ENCODE measurements at regions not wholly inside any gene's neighbourhood (a gene's known extent, or its start where the extent isn't known, plus 50 kb on each side); places are given as distances from the start of the nearest gene placed in this dataset.
"Not testable (repeated sequence)": the region's sequence is repeated elsewhere in the genome, so short reads cannot be mapped to it uniquely, and the experiment has no call there.

DNA sequence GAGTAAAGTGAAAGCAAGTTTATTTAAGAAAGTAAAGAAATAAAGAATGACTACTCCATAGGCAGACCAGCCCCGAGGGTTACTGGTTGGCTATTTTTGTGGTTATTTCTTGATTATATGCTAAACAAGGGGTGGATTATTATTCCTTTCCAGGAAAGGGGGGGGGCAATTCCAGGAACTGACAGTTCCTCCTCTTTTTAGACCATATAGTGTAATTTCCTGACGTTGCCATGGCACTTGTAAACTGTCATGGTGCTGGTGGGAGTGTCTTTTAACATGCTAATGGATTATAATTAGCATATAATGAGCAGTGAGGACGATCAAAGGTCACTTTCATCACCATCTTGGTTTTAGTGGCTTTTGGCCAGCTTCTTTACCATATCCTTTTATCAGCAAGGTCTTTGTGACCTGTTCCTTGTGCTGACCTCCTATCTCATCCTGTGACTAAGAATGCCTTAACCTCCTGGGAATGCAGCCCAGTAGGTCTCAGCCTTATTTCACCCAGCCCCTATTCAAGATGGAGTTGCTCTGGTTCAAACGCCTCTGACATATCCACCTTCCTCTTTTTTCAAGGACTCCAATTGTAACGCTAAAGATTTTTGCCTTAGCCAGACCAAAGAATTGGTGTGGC, 104.1 kb downstream of the FAM72C start:
- H3K9me3 ChIP-seq (ENCODE audit: control insufficient read depth, low read depth, low read length); H3K27ac ChIP-seq (ENCODE audit: low read length); H3K36me3 ChIP-seq (ENCODE audit: control insufficient read depth, low read depth, low read length); H3K27me3 ChIP-seq (ENCODE audit: control insufficient read depth, insufficient read depth, low read length); H3K4me1 ChIP-seq (ENCODE audit: control insufficient read depth, low read depth, low read length); H3K9ac ChIP-seq (ENCODE audit: low read length); H3K4me3 ChIP-seq (ENCODE audit: low read length): not testable (repeated sequence)

DNA sequence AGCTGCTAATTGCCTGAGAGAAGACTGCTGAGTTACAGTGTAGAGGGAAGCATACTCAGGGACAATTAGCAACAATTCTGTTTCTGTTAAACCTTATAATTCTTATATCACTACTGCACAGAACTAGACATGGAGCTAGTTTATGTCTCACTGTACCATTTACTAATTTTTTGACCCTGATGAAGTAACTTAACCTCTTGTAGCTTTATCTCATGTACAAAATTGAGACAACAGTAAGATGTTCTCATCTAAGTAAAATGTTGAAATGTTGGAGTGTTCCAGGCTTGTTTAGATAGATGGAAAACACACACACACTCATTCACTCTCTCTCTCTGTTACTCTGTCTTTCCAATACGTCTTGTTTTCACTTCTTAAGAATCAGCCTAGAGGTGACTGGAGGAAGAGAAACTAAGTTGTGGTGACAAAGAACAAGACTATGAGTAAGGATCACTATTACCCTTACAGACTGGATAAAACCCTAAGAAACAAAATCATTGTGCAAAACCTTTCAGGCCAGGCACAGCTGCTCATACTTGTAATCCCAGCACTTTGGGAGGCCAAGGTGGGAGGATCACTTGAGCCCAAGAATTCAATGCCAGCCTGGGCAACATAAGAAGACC, 107.8 kb downstream of the FAM72C start:
- not testable (repeated sequence) for H3K27ac ChIP-seq (ENCODE audit: low read length); H3K36me3 ChIP-seq (ENCODE audit: control insufficient read depth, low read depth, low read length); H3K4me3 ChIP-seq (ENCODE audit: low read length); H3K9ac ChIP-seq (ENCODE audit: low read length); H3K9me3 ChIP-seq (ENCODE audit: control insufficient read depth, low read depth, low read length); H3K27me3 ChIP-seq (ENCODE audit: control insufficient read depth, insufficient read depth, low read length); H3K4me1 ChIP-seq (ENCODE audit: control insufficient read depth, low read depth, low read length)

DNA sequence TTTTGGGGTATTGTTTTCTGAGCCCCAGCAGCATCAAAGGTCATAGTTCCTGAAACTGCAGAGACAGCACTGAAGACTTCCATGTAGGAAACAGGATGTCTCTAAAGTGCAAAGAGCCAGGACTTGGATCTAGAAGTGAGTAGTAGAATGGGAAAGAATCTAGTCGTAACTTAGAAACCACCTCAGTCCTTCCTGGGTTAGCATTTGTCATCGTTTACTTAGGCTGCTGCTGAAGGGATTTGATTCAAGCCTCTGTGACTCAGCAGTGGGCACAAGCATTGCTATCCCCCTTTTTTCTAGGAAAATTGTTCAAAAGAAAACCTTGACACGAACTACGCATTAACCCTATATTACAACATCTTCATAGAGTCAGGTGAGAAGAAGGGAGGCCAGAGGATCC, 109.1 kb downstream of the FAM72C start:
- not testable (repeated sequence) for H3K4me1 ChIP-seq (ENCODE audit: control insufficient read depth, low read depth, low read length); H3K4me3 ChIP-seq (ENCODE audit: low read length); H3K36me3 ChIP-seq (ENCODE audit: control insufficient read depth, low read depth, low read length); H3K27ac ChIP-seq (ENCODE audit: low read length); H3K9me3 ChIP-seq (ENCODE audit: control insufficient read depth, low read depth, low read length); H3K9ac ChIP-seq (ENCODE audit: low read length); H3K27me3 ChIP-seq (ENCODE audit: control insufficient read depth, insufficient read depth, low read length)

DNA sequence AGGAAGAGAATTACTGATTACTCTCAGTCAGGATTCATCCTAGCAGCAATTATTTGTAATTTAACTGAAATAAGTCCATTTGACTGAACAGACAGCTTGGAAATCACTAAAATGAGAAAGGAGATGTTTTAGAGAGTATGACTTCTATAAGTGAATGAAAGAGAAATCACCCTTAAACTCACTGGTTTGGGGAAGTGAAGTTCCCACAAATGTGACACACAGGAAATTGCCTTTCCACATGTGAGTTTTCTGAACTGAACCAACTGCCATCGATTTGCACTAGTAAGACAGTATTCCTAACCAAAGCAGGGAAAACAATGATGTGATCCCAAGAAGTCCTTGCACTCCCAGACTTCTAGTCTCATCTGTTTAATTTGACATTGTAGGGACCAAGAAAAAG, 110.5 kb downstream of the FAM72C start:
- not testable (repeated sequence) for H3K4me1 ChIP-seq (ENCODE audit: control insufficient read depth, low read depth, low read length); H3K27ac ChIP-seq (ENCODE audit: low read length); H3K4me3 ChIP-seq (ENCODE audit: low read length); H3K27me3 ChIP-seq (ENCODE audit: control insufficient read depth, insufficient read depth, low read length); H3K9ac ChIP-seq (ENCODE audit: low read length); H3K36me3 ChIP-seq (ENCODE audit: control insufficient read depth, low read depth, low read length); H3K9me3 ChIP-seq (ENCODE audit: control insufficient read depth, low read depth, low read length)

DNA sequence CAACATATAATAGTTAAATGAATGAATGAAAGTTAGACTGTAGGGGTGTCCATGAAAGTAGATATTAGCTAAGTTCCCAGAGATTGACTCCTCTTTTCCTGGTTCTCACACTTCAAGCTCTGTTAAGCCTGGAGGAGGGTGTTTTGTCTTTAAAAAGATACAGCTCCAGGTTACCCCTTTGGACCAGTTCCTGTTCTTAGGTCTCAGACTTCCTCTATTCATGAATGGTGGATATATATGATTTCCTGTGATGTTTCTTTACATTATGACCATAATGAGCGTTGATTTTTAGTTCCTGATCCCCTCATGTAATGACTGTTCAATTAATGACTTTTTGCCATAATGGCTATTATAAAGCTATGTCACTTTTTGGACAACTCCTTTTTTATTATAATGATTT, 115.9 kb downstream of the FAM72C start:
- H3K9ac ChIP-seq (ENCODE audit: low read length); H3K36me3 ChIP-seq (ENCODE audit: control insufficient read depth, low read depth, low read length); H3K4me1 ChIP-seq (ENCODE audit: control insufficient read depth, low read depth, low read length); H3K27me3 ChIP-seq (ENCODE audit: control insufficient read depth, insufficient read depth, low read length); H3K9me3 ChIP-seq (ENCODE audit: control insufficient read depth, low read depth, low read length); H3K4me3 ChIP-seq (ENCODE audit: low read length); H3K27ac ChIP-seq (ENCODE audit: low read length): not testable (repeated sequence)

DNA sequence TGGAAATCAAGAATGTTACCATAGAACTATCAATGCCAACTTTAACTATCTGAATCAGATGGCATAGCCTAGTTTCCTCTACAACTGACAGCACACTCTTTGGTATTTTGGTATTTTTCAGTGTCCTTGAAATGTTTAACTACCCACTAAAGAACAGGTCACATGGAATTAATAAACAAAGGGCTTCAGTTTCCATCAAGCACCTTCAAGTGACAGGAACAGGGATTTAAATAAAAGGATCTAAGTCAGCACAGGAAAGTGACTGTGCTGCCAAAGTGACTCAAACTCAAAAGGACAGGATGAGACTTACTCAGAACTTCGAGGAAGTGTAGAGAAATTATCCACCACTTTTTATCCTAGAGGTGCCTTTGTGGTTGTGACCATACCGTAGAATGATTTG, 117.7 kb downstream of the FAM72C start:
- not testable (repeated sequence) for H3K9me3 ChIP-seq (ENCODE audit: control insufficient read depth, low read depth, low read length); H3K4me3 ChIP-seq (ENCODE audit: low read length); H3K27ac ChIP-seq (ENCODE audit: low read length); H3K9ac ChIP-seq (ENCODE audit: low read length); H3K36me3 ChIP-seq (ENCODE audit: control insufficient read depth, low read depth, low read length); H3K4me1 ChIP-seq (ENCODE audit: control insufficient read depth, low read depth, low read length); H3K27me3 ChIP-seq (ENCODE audit: control insufficient read depth, insufficient read depth, low read length)

DNA sequence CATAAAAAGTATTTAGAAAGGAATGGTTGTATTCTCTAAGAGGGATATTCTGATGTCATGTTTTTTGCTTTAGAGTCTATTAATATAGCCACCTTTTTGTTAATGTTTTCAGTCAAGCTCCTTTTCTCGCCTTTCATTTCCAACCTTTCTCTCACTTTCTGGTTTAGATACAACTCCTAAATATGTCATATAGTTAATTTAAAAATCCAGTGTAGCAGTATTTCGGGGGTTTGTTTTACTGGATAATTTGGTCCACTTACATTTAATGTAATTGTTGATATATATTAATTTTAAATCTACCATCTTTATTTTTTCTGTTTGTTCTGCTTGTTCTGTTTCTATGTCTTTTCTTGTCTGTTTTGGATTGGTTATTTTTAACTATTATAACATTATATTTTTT, 121.1 kb downstream of the FAM72C start:
- not testable (repeated sequence) for H3K9me3 ChIP-seq (ENCODE audit: control insufficient read depth, low read depth, low read length); H3K4me3 ChIP-seq (ENCODE audit: low read length); H3K9ac ChIP-seq (ENCODE audit: low read length); H3K27me3 ChIP-seq (ENCODE audit: control insufficient read depth, insufficient read depth, low read length); H3K27ac ChIP-seq (ENCODE audit: low read length); H3K36me3 ChIP-seq (ENCODE audit: control insufficient read depth, low read depth, low read length); H3K4me1 ChIP-seq (ENCODE audit: control insufficient read depth, low read depth, low read length)

DNA sequence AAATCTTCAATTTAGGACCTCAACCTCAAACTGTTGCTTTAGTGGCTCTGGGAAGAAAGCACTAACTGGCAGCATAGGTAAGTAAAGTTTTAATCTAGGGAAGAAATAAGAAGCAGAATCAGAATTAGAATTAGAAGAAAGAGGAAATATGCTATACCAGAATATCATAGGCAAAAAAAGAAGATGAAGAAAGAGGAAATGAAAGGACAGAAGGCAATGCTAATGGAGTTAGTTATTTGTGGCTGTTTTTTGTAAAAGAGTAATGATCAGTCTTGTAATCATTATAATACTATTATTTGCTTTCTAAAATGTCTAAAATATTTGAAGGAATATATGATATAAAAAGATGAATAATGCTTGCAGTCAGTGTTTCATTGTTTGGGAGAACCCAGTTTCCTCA, 122.9 kb downstream of the FAM72C start:
- not testable (repeated sequence) for H3K9me3 ChIP-seq (ENCODE audit: control insufficient read depth, low read depth, low read length); H3K4me3 ChIP-seq (ENCODE audit: low read length); H3K27ac ChIP-seq (ENCODE audit: low read length); H3K27me3 ChIP-seq (ENCODE audit: control insufficient read depth, insufficient read depth, low read length); H3K4me1 ChIP-seq (ENCODE audit: control insufficient read depth, low read depth, low read length); H3K36me3 ChIP-seq (ENCODE audit: control insufficient read depth, low read depth, low read length); H3K9ac ChIP-seq (ENCODE audit: low read length)

DNA sequence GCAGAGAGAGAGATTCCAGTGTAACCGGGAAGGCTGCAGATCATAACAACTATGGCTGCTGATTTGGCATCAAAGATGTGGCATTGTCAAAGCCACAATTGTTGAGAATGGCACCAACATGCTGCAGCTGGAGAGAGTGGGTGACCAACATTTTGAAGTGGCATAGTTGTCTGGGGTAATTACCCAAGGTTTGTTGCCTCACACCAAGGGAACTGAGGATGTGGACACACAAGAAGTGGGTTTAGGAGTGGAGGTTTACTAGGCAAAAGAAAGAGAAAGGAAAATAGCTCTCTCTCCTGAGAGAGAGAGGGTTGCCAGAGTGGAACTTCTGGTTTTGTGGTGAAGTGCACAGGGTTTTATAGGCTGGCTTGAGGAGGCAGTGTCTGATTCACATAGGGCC, 126.6 kb downstream of the FAM72C start:
- H3K9me3 ChIP-seq (ENCODE audit: control insufficient read depth, low read depth, low read length); H3K27me3 ChIP-seq (ENCODE audit: control insufficient read depth, insufficient read depth, low read length); H3K27ac ChIP-seq (ENCODE audit: low read length); H3K9ac ChIP-seq (ENCODE audit: low read length); H3K4me3 ChIP-seq (ENCODE audit: low read length); H3K36me3 ChIP-seq (ENCODE audit: control insufficient read depth, low read depth, low read length); H3K4me1 ChIP-seq (ENCODE audit: control insufficient read depth, low read depth, low read length): not testable (repeated sequence)

DNA sequence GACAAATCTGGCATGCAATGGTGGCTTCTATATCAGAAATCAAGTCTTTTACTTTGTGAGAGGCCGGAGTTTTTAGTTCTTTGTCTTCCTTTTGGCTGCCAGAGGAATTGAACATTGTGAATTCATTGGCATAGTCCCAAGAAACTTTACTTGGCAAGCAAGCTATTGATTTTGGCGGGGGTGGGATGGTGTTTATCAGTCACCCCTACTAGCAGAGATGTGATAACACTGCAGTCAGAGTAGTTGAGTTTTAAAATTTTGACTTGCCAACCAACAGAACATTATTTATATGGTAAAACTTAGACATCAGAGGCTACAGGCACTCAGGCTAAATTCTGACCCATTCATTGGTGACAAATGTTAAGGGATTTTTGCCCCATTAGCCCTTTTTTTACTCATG, 129.7 kb downstream of the FAM72C start:
- not testable (repeated sequence) for H3K36me3 ChIP-seq (ENCODE audit: control insufficient read depth, low read depth, low read length); H3K9ac ChIP-seq (ENCODE audit: low read length); H3K27me3 ChIP-seq (ENCODE audit: control insufficient read depth, insufficient read depth, low read length); H3K27ac ChIP-seq (ENCODE audit: low read length); H3K9me3 ChIP-seq (ENCODE audit: control insufficient read depth, low read depth, low read length); H3K4me3 ChIP-seq (ENCODE audit: low read length); H3K4me1 ChIP-seq (ENCODE audit: control insufficient read depth, low read depth, low read length)

DNA sequence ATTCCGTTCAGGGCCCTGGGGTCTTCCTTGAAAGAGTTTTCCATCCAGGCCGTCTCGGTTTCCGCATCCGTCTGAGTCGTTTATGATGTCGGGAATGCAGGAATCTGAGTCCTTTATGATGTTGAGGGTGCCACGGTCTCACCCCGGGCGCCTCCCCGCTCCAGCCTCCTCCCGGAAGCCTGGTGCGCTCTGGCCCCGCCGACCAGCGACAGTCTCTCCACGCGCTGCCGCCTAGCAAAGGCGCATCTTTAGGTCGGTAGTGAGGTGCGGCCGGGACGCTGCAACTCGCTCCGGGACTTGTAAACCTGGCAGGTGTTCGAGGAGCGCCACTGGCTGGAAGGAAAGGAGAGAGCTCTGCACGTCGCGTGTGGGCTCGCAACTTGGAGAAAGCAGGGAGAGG, 132.6 kb downstream of the FAM72C start:
- not testable (repeated sequence) for H3K36me3 ChIP-seq (ENCODE audit: control insufficient read depth, low read depth, low read length); H3K27ac ChIP-seq (ENCODE audit: low read length); H3K9ac ChIP-seq (ENCODE audit: low read length); H3K4me3 ChIP-seq (ENCODE audit: low read length); H3K9me3 ChIP-seq (ENCODE audit: control insufficient read depth, low read depth, low read length); H3K4me1 ChIP-seq (ENCODE audit: control insufficient read depth, low read depth, low read length); H3K27me3 ChIP-seq (ENCODE audit: control insufficient read depth, insufficient read depth, low read length)

DNA sequence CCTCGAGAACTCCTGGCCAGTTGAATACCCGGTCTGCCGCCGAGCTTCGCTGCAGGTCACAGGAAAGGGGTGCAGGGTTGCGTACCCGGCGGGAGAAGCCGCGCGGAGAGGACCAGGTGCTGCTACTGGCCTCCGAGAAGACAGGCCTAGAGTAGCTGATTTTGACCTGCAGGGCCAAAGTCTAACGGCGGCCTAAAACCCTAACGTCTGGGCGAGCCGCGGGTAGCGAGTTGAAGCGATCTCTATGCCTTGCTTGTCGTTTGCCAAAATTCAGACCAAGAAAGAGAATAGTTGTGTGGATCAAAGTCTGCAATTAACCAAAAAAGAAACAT, 133.2 kb downstream of the FAM72C start:
- H3K4me3 ChIP-seq (ENCODE audit: low read length); H3K27me3 ChIP-seq (ENCODE audit: control insufficient read depth, insufficient read depth, low read length); H3K27ac ChIP-seq (ENCODE audit: low read length); H3K4me1 ChIP-seq (ENCODE audit: control insufficient read depth, low read depth, low read length); H3K9me3 ChIP-seq (ENCODE audit: control insufficient read depth, low read depth, low read length); H3K9ac ChIP-seq (ENCODE audit: low read length); H3K36me3 ChIP-seq (ENCODE audit: control insufficient read depth, low read depth, low read length): not testable (repeated sequence)

Measured in iPS-18a (cell line).